ENCODE measurements at regions not wholly inside any gene's neighbourhood (a gene's known extent, or its start where the extent isn't known, plus 50 kb on each side); places are given as distances from the start of the nearest gene placed in this dataset.

- Histone ChIP-seq H3K27me3 (no peaks in the 10 kb centered on the region), H3K36me3 (no peaks in the 10 kb centered on the region), H3K27ac (no peak overlapping the region), H3K4me3 (no peak overlapping the region), H3K9me3 (no peaks in the 10 kb centered on the region), H3K4me1 (no peaks in the 10 kb centered on the region)
- no peak for TF ChIP-seq POLR2AphosphoS5 (IDR thresholded peaks at IDR 0.05; ENCODE audit: insufficient read depth in 1 of 2, low read depth in 1 of 2)
- TF ChIP-seq CTCF (IDR thresholded peaks at IDR 0.05): no peak
- no peak for TF ChIP-seq POLR2A (IDR thresholded peaks at IDR 0.05)
- DNase-seq (ENCODE audit: extremely low spot score in 2 of 2): no peak
- intact Hi-C loops (cut with DNase I): no loop called here
Observed at GRCh38 chr4:136441629-136442282, 1090.5 kb downstream of the PCDH18 start.

GRCh38 chr4:136438645-136439044 is 1093.6 kb downstream of the PCDH18 start:
- no peak overlapping the region for H3K27ac ChIP-seq
- H3K36me3 ChIP-seq: no peaks in the 10 kb centered on the region
- TF ChIP-seq POLR2A (IDR thresholded peaks at IDR 0.05) (no peak), CTCF (IDR thresholded peaks at IDR 0.05) (no peak), POLR2AphosphoS5 (IDR thresholded peaks at IDR 0.05; ENCODE audit: insufficient read depth in 1 of 2, low read depth in 1 of 2) (no peak)
- no peak overlapping the region for H3K4me3 ChIP-seq
- no peaks in the 10 kb centered on the region for H3K9me3 ChIP-seq
- intact Hi-C loops (cut with DNase I): no loop called here
- H3K27me3 ChIP-seq: no peaks in the 10 kb centered on the region
- DNase-seq (ENCODE audit: extremely low spot score in 2 of 2): no peak
- no peaks in the 10 kb centered on the region for H3K4me1 ChIP-seq

GRCh38 chr4:136424052-136424451 is 1108.2 kb downstream of the PCDH18 start:
- no peak overlapping the region for H3K4me3 ChIP-seq
- no peaks in the 10 kb centered on the region for H3K4me1 ChIP-seq
- H3K9me3 ChIP-seq: no peaks in the 10 kb centered on the region
- H3K27me3 ChIP-seq: no peaks in the 10 kb centered on the region
- no peaks in the 10 kb centered on the region for H3K36me3 ChIP-seq
- TF ChIP-seq POLR2A (IDR thresholded peaks at IDR 0.05) (no peak), POLR2AphosphoS5 (IDR thresholded peaks at IDR 0.05; ENCODE audit: insufficient read depth in 1 of 2, low read depth in 1 of 2) (no peak), CTCF (IDR thresholded peaks at IDR 0.05) (no peak)
- no peak for DNase-seq (ENCODE audit: extremely low spot score in 2 of 2)
- intact Hi-C loops (cut with DNase I): no loop called here
- no peak overlapping the region for H3K27ac ChIP-seq

GRCh38 chr4:136414981-136415380 is 1117.3 kb downstream of the PCDH18 start:
- Histone ChIP-seq H3K27me3 (no peaks in the 10 kb centered on the region), H3K4me3 (no peak overlapping the region), H3K27ac (no peak overlapping the region), H3K36me3 (no peaks in the 10 kb centered on the region), H3K9me3 (no peaks in the 10 kb centered on the region), H3K4me1 (no peaks in the 10 kb centered on the region)
- intact Hi-C loops (cut with DNase I): no loop called here
- DNase-seq (ENCODE audit: extremely low spot score in 2 of 2): no peak
- TF ChIP-seq POLR2A (IDR thresholded peaks at IDR 0.05) (no peak), CTCF (IDR thresholded peaks at IDR 0.05) (no peak), POLR2AphosphoS5 (IDR thresholded peaks at IDR 0.05; ENCODE audit: insufficient read depth in 1 of 2, low read depth in 1 of 2) (no peak)

GRCh38 chr4:136412708-136413107 is 1119.6 kb downstream of the PCDH18 start:
- no peak for DNase-seq (ENCODE audit: extremely low spot score in 2 of 2)
- intact Hi-C loops (cut with DNase I): no loop called here
- H3K9me3 ChIP-seq: no peaks in the 10 kb centered on the region
- no peak for TF ChIP-seq POLR2A (IDR thresholded peaks at IDR 0.05)
- TF ChIP-seq POLR2AphosphoS5 (IDR thresholded peaks at IDR 0.05; ENCODE audit: insufficient read depth in 1 of 2, low read depth in 1 of 2): no peak
- TF ChIP-seq CTCF (IDR thresholded peaks at IDR 0.05): no peak
- no peaks in the 10 kb centered on the region for H3K36me3 ChIP-seq
- no peaks in the 10 kb centered on the region for H3K4me1 ChIP-seq
- no peaks in the 10 kb centered on the region for H3K27me3 ChIP-seq
- H3K4me3 ChIP-seq: no peak overlapping the region
- H3K27ac ChIP-seq: no peak overlapping the region

Data from vagina (tissue), 2 donors.